ENCODE measurements at regions not wholly inside any gene's neighbourhood (a gene's known extent, or its start where the extent isn't known, plus 50 kb on each side); places are given as distances from the start of the nearest gene placed in this dataset.

DNA sequence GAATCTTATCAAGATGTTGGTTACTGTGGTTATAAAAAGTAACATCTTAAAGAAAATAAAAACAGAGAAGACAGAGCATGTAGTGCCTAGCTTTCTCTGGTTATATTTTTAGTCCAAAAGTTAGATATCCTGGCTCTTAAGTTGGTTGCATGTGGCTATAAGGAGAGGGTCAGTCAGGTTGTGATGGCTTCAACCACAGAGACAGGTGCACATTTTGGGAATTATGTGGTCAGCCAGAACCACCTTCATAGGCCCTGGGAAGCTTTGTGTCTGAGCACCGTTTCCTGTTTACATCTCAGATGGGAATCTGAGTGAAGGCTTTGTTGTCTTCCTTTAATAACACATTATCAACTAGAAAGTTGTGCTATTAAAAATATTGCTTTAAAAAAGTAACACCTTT is 265.1 kb upstream of the IGFBP3 start:
- TF ChIP-seq, protein P1, sequence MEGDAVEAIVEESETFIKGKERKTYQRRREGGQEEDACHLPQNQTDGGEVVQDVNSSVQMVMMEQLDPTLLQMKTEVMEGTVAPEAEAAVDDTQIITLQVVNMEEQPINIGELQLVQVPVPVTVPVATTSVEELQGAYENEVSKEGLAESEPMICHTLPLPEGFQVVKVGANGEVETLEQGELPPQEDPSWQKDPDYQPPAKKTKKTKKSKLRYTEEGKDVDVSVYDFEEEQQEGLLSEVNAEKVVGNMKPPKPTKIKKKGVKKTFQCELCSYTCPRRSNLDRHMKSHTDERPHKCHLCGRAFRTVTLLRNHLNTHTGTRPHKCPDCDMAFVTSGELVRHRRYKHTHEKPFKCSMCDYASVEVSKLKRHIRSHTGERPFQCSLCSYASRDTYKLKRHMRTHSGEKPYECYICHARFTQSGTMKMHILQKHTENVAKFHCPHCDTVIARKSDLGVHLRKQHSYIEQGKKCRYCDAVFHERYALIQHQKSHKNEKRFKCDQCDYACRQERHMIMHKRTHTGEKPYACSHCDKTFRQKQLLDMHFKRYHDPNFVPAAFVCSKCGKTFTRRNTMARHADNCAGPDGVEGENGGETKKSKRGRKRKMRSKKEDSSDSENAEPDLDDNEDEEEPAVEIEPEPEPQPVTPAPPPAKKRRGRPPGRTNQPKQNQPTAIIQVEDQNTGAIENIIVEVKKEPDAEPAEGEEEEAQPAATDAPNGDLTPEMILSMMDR (conservative IDR thresholded peaks at IDR 0.05; ENCODE audit: low read length): no peak
- no peak for TF ChIP-seq EZH2phosphoT487 (IDR thresholded peaks at IDR 0.05; ENCODE audit: borderline replicate concordance)
